A549 (cell line): ENCODE measurements at regions not wholly inside any gene's neighbourhood (a gene's known extent, or its start where the extent isn't known, plus 50 kb on each side); places are given as distances from the start of the nearest gene placed in this dataset.

ENCODE experiments used
- BHLHE40 ChIP-seq: IDR thresholded peaks from 2 replicates; pipeline ENCODE4 v1.6.1; 2012; ENCODE audit warnings: low read depth, low read length, inconsistent platforms
- CBX2 ChIP-seq: fragments of 200-600 bp; sonication (generic); IDR thresholded peaks from 2 replicates; pipeline ENCODE4 v1.6.1; 2016; ENCODE audit warnings: low read depth, mild to moderate bottlenecking, borderline replicate concordance
- CHD4 ChIP-seq: fragments of 200-600 bp; sonication (generic); IDR thresholded peaks from 2 replicates; pipeline ENCODE4 v1.6.1; 2016; ENCODE audit warnings: antibody characterized with exemption, mild to moderate bottlenecking, borderline replicate concordance
- CTCF ChIP-seq: fragments of >200 bp; sonication (Bioruptor Twin); formaldehyde crosslinking; IDR thresholded peaks from 3 replicates; pipeline ENCODE4 v1.5.1; 2016
- EP300 ChIP-seq, 2 experiments: fragments of >200 bp; sonication (Bioruptor Twin); formaldehyde crosslinking; IDR thresholded peaks; 2 replicates in 1 of 2; 3 replicates in 1 of 2; pipeline ENCODE4 v1.6.1; 2016 to 2017
- HOXA7 ChIP-seq: fragments of 250-450 bp; sonication (Bioruptor Pico); IDR thresholded peaks from 2 replicates; pipeline ENCODE4 v1.5.0; 2020; ENCODE audit warnings: mild to moderate bottlenecking, moderate library complexity
- PBX3 ChIP-seq: IDR thresholded peaks from 2 replicates; pipeline ENCODE4 v1.6.1; 2012
- RAD21 ChIP-seq, 2 experiments: fragments of >200 bp in 1 of 2; sonication (Bioruptor Twin) in 1 of 2; formaldehyde crosslinking in 1 of 2; IDR thresholded peaks in 1 of 2; conservative IDR thresholded peaks in 1 of 2; 2 replicates in 1 of 2; 3 replicates in 1 of 2; pipeline ENCODE4 v1.6.1; 2012 to 2018; ENCODE audit warnings: inconsistent platforms in 1 of 2
- RFX5 ChIP-seq: fragments of 450-650 bp; IDR thresholded peaks from 2 replicates; pipeline ENCODE4 v1.7.1; 2014; ENCODE audit warnings: antibody characterized with exemption, mild to moderate bottlenecking, moderate library complexity
- RNF2 ChIP-seq: fragments of 200-600 bp; sonication (generic); IDR thresholded peaks from 2 replicates; pipeline ENCODE4 v1.6.1; 2016; ENCODE audit warnings: low read depth, mild to moderate bottlenecking, antibody characterized with exemption, moderate library complexity, borderline replicate concordance
- USF2 ChIP-seq: fragments of 450-650 bp; IDR thresholded peaks from 2 replicates; pipeline ENCODE4 v1.6.1; 2014; ENCODE audit warnings: antibody characterized with exemption

GRCh38 chr6:19354181-19354580 lies 483.0 kb upstream of the ID4 start:
- TF ChIP-seq CTCF (no peak), RAD21 (conservative IDR thresholded peaks at IDR 0.05 in 1 of 2, IDR thresholded peaks at IDR 0.05 in 1 of 2) (no peak), CHD4 (no peak), RNF2 (no peak), USF2 (no peak), RFX5 (no peak), EP300 (IDR thresholded peaks at IDR 0.05) (no peak), BHLHE40 (no peak), CBX2 (no peak), PBX3 (no peak), HOXA7 (no peak)
